ENCODE measurements at regions not wholly inside any gene's neighbourhood (a gene's known extent, or its start where the extent isn't known, plus 50 kb on each side); places are given as distances from the start of the nearest gene placed in this dataset.

- no peak overlapping the region for H3K4me3 ChIP-seq (ENCODE audit: low read depth, low read length)
- no peaks in the 10 kb centered on the region for H3K36me3 ChIP-seq (ENCODE audit: control insufficient read depth, insufficient read depth, low read length)
- no peaks in the 10 kb centered on the region; the same call in 1 of the 2 replicates for H3K27me3 ChIP-seq (ENCODE audit: control insufficient read depth, insufficient read depth, low read length)
- ChIA-PET POLR2A (no interaction called here), CTCF (no interaction called here)
- no peak for TF ChIP-seq CTCF (IDR thresholded peaks at IDR 0.05; ENCODE audit: insufficient read depth, low read depth, low read length)
- DNase-seq (ENCODE audit: low read depth), result no peak
These were observed 481.0 kb downstream of the BCOR start for GRCh38 chrX:39616731-39617130.

DNA sequence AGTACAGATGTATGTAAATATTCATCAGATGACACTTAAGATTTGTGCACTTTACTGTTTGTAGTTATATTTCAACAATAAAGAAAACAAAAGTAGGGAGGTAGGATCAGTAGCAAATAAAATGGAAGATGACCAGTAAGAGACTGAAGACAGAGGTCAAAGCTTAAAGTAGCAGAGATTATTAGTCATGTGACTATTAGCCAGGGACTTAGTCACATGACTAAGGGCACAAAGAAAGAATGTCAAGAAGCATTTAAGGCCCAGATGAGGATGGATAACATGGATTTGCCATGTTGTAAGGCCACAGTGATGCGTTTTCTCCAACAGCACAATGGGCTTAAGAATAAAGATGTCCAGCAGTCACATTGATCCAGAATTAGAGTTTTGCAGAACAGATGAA is 479.6 kb downstream of the BCOR start:
- Histone ChIP-seq H3K36me3 (ENCODE audit: control insufficient read depth, insufficient read depth, low read length) (no peaks in the 10 kb centered on the region), H3K27me3 (ENCODE audit: control insufficient read depth, insufficient read depth, low read length) (no peaks in the 10 kb centered on the region; the same call in 1 of the 2 replicates), H3K4me3 (ENCODE audit: low read depth, low read length) (no peak overlapping the region)
- no peak for TF ChIP-seq CTCF (IDR thresholded peaks at IDR 0.05; ENCODE audit: insufficient read depth, low read depth, low read length)
- ChIA-PET CTCF (no interaction called here), POLR2A (interaction anchor here (0.6 kb wide), 1 partner anchor 26 kb away, joined by 6 read pairs; no protein-coding TSS in a partner anchor)
- DNase-seq (ENCODE audit: low read depth), result no peak

- ChIA-PET CTCF (interaction anchor here (0.6 kb wide), 1 partner anchor 928 kb away, joined by 4 read pairs; no protein-coding TSS in a partner anchor), POLR2A (no interaction called here)
- DNase-seq (ENCODE audit: low read depth), result no peak
- Histone ChIP-seq H3K36me3 (ENCODE audit: control insufficient read depth, insufficient read depth, low read length) (no peaks in the 10 kb centered on the region), H3K27me3 (ENCODE audit: control insufficient read depth, insufficient read depth, low read length) (no peaks in the 10 kb centered on the region), H3K4me3 (ENCODE audit: low read depth, low read length) (no peak overlapping the region)
- no peak for TF ChIP-seq CTCF (IDR thresholded peaks at IDR 0.05; ENCODE audit: insufficient read depth, low read depth, low read length)
These were observed 478.4 kb downstream of the BCOR start for GRCh38 chrX:39619182-39620009.

- Histone ChIP-seq H3K4me3 (ENCODE audit: low read depth, low read length) (no peak overlapping the region), H3K27me3 (ENCODE audit: control insufficient read depth, insufficient read depth, low read length) (no peaks in the 10 kb centered on the region), H3K36me3 (ENCODE audit: control insufficient read depth, insufficient read depth, low read length) (no peaks in the 10 kb centered on the region)
- no peak for TF ChIP-seq CTCF (IDR thresholded peaks at IDR 0.05; ENCODE audit: insufficient read depth, low read depth, low read length)
- ChIA-PET POLR2A (no interaction called here), CTCF (interaction anchor here (0.6 kb wide), 1 partner anchor 15 kb away, joined by 3 read pairs; no protein-coding TSS in a partner anchor)
- DNase-seq (ENCODE audit: low read depth), result no peak
These were observed 473.6 kb downstream of the BCOR start for GRCh38 chrX:39624166-39624565.

GRCh38 chrX:39625810-39626209 is 471.9 kb downstream of the BCOR start:
- POLR2A ChIA-PET, result no interaction called here

More at GRCh38 chrX:39625810-39626209, 471.9 kb downstream of the BCOR start:
- H3K4me3 ChIP-seq (ENCODE audit: low read depth, low read length), result no peak overlapping the region
- DNase-seq (ENCODE audit: low read depth), result no peak
- H3K36me3 ChIP-seq (ENCODE audit: control insufficient read depth, insufficient read depth, low read length), result no peaks in the 10 kb centered on the region
- CTCF ChIA-PET, result no interaction called here
- no peak for TF ChIP-seq CTCF (IDR thresholded peaks at IDR 0.05; ENCODE audit: insufficient read depth, low read depth, low read length)
- no peaks in the 10 kb centered on the region for H3K27me3 ChIP-seq (ENCODE audit: control insufficient read depth, insufficient read depth, low read length)

Data from BJ (cell line).